Naive thymus-derived CD4-positive, alpha-beta T cell (primary cell): ENCODE measurements at regions not wholly inside any gene's neighbourhood (a gene's known extent, or its start where the extent isn't known, plus 50 kb on each side); places are given as distances from the start of the nearest gene placed in this dataset.
"Not testable (repeated sequence)": the region's sequence is repeated elsewhere in the genome, so short reads cannot be mapped to it uniquely, and the experiment has no call there.

Experiments used
- ATAC-seq: fragments of 150-1000 bp; cut with Tn5 transposase; 2 replicates; pipeline ENCODE4 v1.10.0; 2021; ENCODE audit warnings: mild to moderate bottlenecking, moderate library complexity
- CTCF ChIA-PET: fragments of 350-600 bp; sonication (Branson Sonifier 250); formaldehyde crosslinking; loops from one replicate; lab custom pipeline; 2021; ENCODE audit warnings: antibody characterized with exemption; lab: Charles Lee
- POLR2A ChIA-PET: fragments of 350-600 bp; sonication (Branson Sonifier 250); formaldehyde crosslinking; loops from one replicate; lab custom pipeline; 2021; ENCODE audit warnings: antibody characterized with exemption, inconsistent platforms; lab: Charles Lee
- DNase-seq, 9 donors: peaks; one replicate each; pipeline versions ENCODE4 v3.0.0 to v3.0.0-alpha.2; 2020 to 2022; ENCODE audit warnings: mixed read lengths in 1 of 9
- H3K27ac ChIP-seq: one replicate; pipeline ENCODE4 v1.7.0; 2013; ENCODE audit warnings: mild to moderate bottlenecking, low read depth, low read length, moderate library complexity
- H3K27me3 ChIP-seq, 2 donors: one replicate each; pipeline ENCODE4 v1.7.0; 2013; ENCODE audit warnings: low read length in 2 of 2, mild to moderate bottlenecking in 2 of 2, moderate library complexity in 2 of 2; ENCODE audit not compliant: control insufficient read depth in 2 of 2, insufficient read depth in 2 of 2
- H3K36me3 ChIP-seq, 3 experiments: 1 replicate in 2 of 3; 2 replicates in 1 of 3; pipeline ENCODE4 v1.7.0; 2013; ENCODE audit warnings: low read length in 3 of 3, mild to moderate bottlenecking in 3 of 3, moderate library complexity in 1 of 3; ENCODE audit not compliant: insufficient read depth in 3 of 3, control insufficient read depth in 2 of 3
- H3K4me1 ChIP-seq, 2 donors: one replicate each; pipeline ENCODE4 v1.7.0; 2013; ENCODE audit warnings: low read length in 2 of 2, mild to moderate bottlenecking in 2 of 2, moderate library complexity in 1 of 2; ENCODE audit not compliant: control insufficient read depth in 2 of 2, insufficient read depth in 2 of 2
- H3K4me3 ChIP-seq: 2 replicates; pipeline ENCODE4 v1.7.0; 2013; ENCODE audit warnings: mild to moderate bottlenecking, low read length
- H3K9me3 ChIP-seq, 3 experiments: 1 replicate in 2 of 3; 2 replicates in 1 of 3; pipeline ENCODE4 v1.7.0; 2013; ENCODE audit warnings: low read length in 3 of 3; ENCODE audit not compliant: control insufficient read depth in 2 of 3
- H3K27ac Mint-ChIP-seq, 9 donors: one replicate each; pipeline ENCODE4 v1.8.0; 2020 to 2022; ENCODE audit warnings: mixed read lengths in 9 of 9, mild to moderate bottlenecking in 8 of 9, moderate library complexity in 5 of 9, inconsistent platforms in 2 of 9
- H3K27me3 Mint-ChIP-seq, 5 donors: one replicate each; pipeline ENCODE4 v1.8.0; 2021 to 2022; ENCODE audit warnings: mixed read lengths in 5 of 5, mild to moderate bottlenecking in 1 of 5
- H3K36me3 Mint-ChIP-seq, 5 donors: one replicate each; pipeline ENCODE4 v1.8.0; 2020 to 2022; ENCODE audit warnings: mixed read lengths in 5 of 5, mild to moderate bottlenecking in 3 of 5, inconsistent platforms in 1 of 5
- H3K4me1 Mint-ChIP-seq, 7 donors: one replicate each; pipeline ENCODE4 v1.8.0; 2020 to 2022; ENCODE audit warnings: mixed read lengths in 7 of 7, mild to moderate bottlenecking in 3 of 7, inconsistent platforms in 1 of 7
- H3K4me3 Mint-ChIP-seq, 10 donors: one replicate each; pipeline ENCODE4 v1.8.0; 2020 to 2022; ENCODE audit warnings: mild to moderate bottlenecking in 10 of 10, mixed read lengths in 10 of 10, moderate library complexity in 6 of 10, inconsistent platforms in 2 of 10
- H3K9me3 Mint-ChIP-seq, 11 donors: one replicate each; pipeline ENCODE4 v1.8.0; 2020 to 2022; ENCODE audit warnings: mixed read lengths in 11 of 11, mild to moderate bottlenecking in 4 of 11, inconsistent platforms in 1 of 11, moderate library complexity in 1 of 11
- intact Hi-C, 2 donors: fragments of 100-400 bp; cut with micrococcal nuclease; formaldehyde crosslinking; loops; one replicate each; pipeline ENCODE4 v1.15.1; 2023

GRCh38 chr15:78708713-78709260, 67.8 kb upstream of the CHRNB4 start:
- ChIA-PET CTCF (no interaction called here), POLR2A (no interaction called here)
- intact Hi-C loops = loop anchor here (1.0 to 10.0 kb wide), 6 partner anchors 43 to 404 kb away; no protein-coding TSS in a partner anchor
- Histone ChIP-seq H3K27me3 (peaks cover 0 to 7% of the 10 kb centered on the region in 2 donors), H3K4me3 (no peak overlapping the region), H3K9me3 (no peaks in the 10 kb centered on the region), H3K36me3 (no peaks in the 10 kb centered on the region), H3K4me1 (no peaks in the 10 kb centered on the region), H3K27ac (no peak overlapping the region)
- Mint-ChIP-seq H3K27me3 (peaks cover 37 to 47% (median 42%) of the 10 kb centered on the region in 5 donors), H3K27ac (no peak overlapping the region), H3K9me3 (peaks cover 0 to 13% (median 0%) of the 10 kb centered on the region in 11 donors), H3K4me1 (peaks cover 0 to 12% (median 7%) of the 10 kb centered on the region in 7 donors), H3K36me3 (peaks cover 0 to 3% (median 0%) of the 10 kb centered on the region in 5 donors), H3K4me3 (peak overlapping the region in 2 of 10 donors; percentile 6 to 28)
- ATAC-seq (no peak), DNase-seq (no peak)

DNA sequence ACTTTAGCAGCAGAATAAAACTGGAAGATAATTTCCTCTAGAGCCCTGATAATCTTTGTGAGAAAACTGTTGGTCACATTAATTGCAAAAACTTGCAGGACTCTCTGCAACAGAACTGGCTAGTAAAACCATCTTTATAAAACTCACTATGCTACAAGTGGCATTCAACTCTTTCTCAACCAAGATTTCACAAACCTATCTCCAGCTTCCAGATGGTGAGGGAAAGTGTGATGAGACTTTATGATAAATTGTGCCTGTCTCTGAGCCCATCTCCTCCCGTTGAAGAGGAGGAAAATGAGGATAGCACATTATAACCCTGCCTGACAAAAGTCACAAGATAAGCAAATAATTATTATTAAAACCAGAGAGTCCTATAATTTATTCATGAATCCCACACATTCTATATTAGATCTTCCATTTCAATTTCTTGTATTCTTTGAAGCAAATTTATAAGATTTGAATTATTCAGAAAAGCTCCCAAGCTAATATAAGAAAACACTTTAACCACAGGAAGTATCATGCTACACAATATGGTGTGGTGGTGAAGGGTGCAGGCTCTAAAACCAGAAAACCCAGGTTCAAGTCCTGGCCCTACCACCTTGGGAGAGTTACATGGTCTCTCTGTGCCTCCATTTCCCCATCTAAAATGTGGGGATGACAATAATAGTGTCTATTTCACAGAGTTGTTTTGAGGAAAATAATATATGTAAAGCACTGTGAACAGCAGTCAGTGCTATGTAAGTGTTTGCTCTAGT, 65.6 kb upstream of the CHRNB4 start:
- Mint-ChIP-seq H3K9me3 (peaks cover 0 to 13% (median 0%) of the 10 kb centered on the region in 11 donors), H3K27me3 (peaks cover 41 to 53% (median 46%) of the 10 kb centered on the region in 5 donors)
- not testable (repeated sequence) for H3K36me3 Mint-ChIP-seq, H3K9me3 ChIP-seq, H3K4me1 ChIP-seq, H3K4me3 ChIP-seq, H3K27ac ChIP-seq, H3K36me3 ChIP-seq, H3K27ac Mint-ChIP-seq, H3K27me3 ChIP-seq, H3K4me1 Mint-ChIP-seq, DNase-seq, ATAC-seq, H3K4me3 Mint-ChIP-seq
- intact Hi-C loops = loop anchor here in 1 of 2 donors (10.0 kb wide), 1 partner anchor 402 kb away; no protein-coding TSS in a partner anchor
- CTCF ChIA-PET = interaction anchor here (0.6 to 2.8 kb wide), 2 partner anchors 67 to 75 kb away, joined by 3 to 7 read pairs; no protein-coding TSS in a partner anchor
- POLR2A ChIA-PET = interaction anchor here (0.6 to 1.0 kb wide), 2 partner anchors 21 to 265 kb away, joined by 3 read pairs; no protein-coding TSS in a partner anchor

GRCh38 chr15:78703334-78704056, 62.5 kb upstream of the CHRNB4 start:
- intact Hi-C loops = loop anchor here in 1 of 2 donors (10.0 kb wide), 1 partner anchor 399 kb away; no protein-coding TSS in a partner anchor
- H3K4me3 Mint-ChIP-seq, DNase-seq, H3K36me3 Mint-ChIP-seq, H3K36me3 ChIP-seq, H3K4me1 ChIP-seq, H3K27ac Mint-ChIP-seq, H3K27ac ChIP-seq, ATAC-seq, POLR2A ChIA-PET, H3K9me3 ChIP-seq, H3K27me3 ChIP-seq, H3K4me1 Mint-ChIP-seq, H3K4me3 ChIP-seq, CTCF ChIA-PET: not testable (repeated sequence)
- H3K27me3 Mint-ChIP-seq = peaks cover 41 to 52% (median 49%) of the 10 kb centered on the region in 5 donors
- peaks cover 0 to 13% (median 0%) of the 10 kb centered on the region in 11 donors for H3K9me3 Mint-ChIP-seq

DNA sequence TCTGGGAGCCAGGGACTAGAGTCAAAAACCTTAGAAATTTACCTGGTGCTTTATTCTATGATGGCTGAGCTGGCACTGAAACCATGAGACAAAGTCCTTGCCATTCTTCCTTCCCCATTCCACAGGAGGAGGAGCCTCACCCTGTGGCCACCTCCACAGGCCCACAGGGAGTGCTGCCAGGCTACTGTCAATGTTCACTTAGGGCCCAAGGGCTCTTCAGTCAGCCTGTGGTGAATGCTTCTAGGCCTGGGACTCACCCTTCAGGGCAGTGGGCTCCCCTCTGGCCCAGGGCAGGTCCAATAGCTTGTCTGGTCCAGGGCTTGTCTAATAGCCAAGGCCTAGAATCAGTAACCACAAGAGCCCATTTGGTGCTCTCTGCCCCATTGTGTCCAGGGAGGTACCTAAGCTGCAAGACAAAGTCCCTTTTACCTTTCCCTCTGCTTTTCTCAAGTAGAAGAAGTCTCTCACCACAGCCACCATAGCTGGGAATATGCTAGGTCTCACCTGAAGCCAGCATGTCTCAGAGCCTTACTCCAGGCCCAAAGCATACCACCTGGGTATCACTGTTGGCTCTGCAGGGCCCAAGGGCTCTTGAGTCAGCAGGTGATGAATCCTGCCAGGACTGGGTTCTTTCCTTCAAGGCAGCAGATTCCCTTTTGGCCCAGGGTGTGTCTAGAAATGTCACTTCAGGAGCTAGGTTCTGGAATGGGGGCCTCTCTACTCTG, 61.8 kb upstream of the CHRNB4 start:
- peaks cover 36 to 53% (median 44%) of the 10 kb centered on the region in 5 donors for H3K27me3 Mint-ChIP-seq
- POLR2A ChIA-PET = no interaction called here
- no peaks in the 10 kb centered on the region for H3K36me3 ChIP-seq
- H3K27ac ChIP-seq = no peak overlapping the region
- no peaks in the 10 kb centered on the region for H3K9me3 ChIP-seq
- intact Hi-C loops = loop anchor here in 1 of 2 donors (10.0 kb wide), 1 partner anchor 398 kb away; no protein-coding TSS in a partner anchor
- no peak for ATAC-seq
- H3K9me3 Mint-ChIP-seq = peaks cover 0 to 13% (median 0%) of the 10 kb centered on the region in 11 donors
- H3K36me3 Mint-ChIP-seq = peaks cover 0 to 3% (median 0%) of the 10 kb centered on the region in 5 donors
- no peak for DNase-seq
- CTCF ChIA-PET = interaction anchor here (0.7 kb wide), 1 partner anchor 11 kb away, joined by 3 read pairs; no protein-coding TSS in a partner anchor
- no peaks in the 10 kb centered on the region for H3K27me3 ChIP-seq
- H3K4me3 Mint-ChIP-seq = no peak overlapping the region
- H3K4me1 Mint-ChIP-seq = peaks cover 0 to 5% (median 0%) of the 10 kb centered on the region in 7 donors
- no peak overlapping the region for H3K27ac Mint-ChIP-seq
- H3K4me3 ChIP-seq = no peak overlapping the region
- no peaks in the 10 kb centered on the region for H3K4me1 ChIP-seq

GRCh38 chr15:78697449-78697848, 56.4 kb upstream of the CHRNB4 start:
- Mint-ChIP-seq H3K4me3 (no peak overlapping the region), H3K27me3 (peaks cover 13 to 44% (median 13%) of the 10 kb centered on the region in 5 donors), H3K36me3 (no peaks in the 10 kb centered on the region), H3K27ac (no peak overlapping the region), H3K9me3 (no peaks in the 10 kb centered on the region), H3K4me1 (peaks cover 0 to 2% (median 0%) of the 10 kb centered on the region in 7 donors)
- DNase-seq = no peak
- POLR2A ChIA-PET = no interaction called here
- Histone ChIP-seq H3K27ac (no peak overlapping the region), H3K4me1 (no peaks in the 10 kb centered on the region), H3K4me3 (no peak overlapping the region), H3K27me3 (no peaks in the 10 kb centered on the region), H3K36me3 (no peaks in the 10 kb centered on the region), H3K9me3 (no peaks in the 10 kb centered on the region)
- intact Hi-C loops = no loop called here
- no peak for ATAC-seq
- CTCF ChIA-PET = no interaction called here

- Mint-ChIP-seq H3K36me3 (no peaks in the 10 kb centered on the region), H3K4me3 (no peak overlapping the region), H3K4me1 (peaks cover 0 to 2% (median 0%) of the 10 kb centered on the region in 7 donors), H3K9me3 (no peaks in the 10 kb centered on the region), H3K27me3 (peaks cover 7 to 41% (median 9%) of the 10 kb centered on the region in 5 donors), H3K27ac (no peak overlapping the region)
- ATAC-seq = no peak
- H3K36me3 ChIP-seq = no peaks in the 10 kb centered on the region
- ChIA-PET CTCF (no interaction called here), POLR2A (no interaction called here)
- DNase-seq = no peak
- H3K27ac ChIP-seq = no peak overlapping the region
- H3K9me3 ChIP-seq = no peaks in the 10 kb centered on the region
- no peaks in the 10 kb centered on the region for H3K27me3 ChIP-seq
- H3K4me3 ChIP-seq = no peak overlapping the region
- H3K4me1 ChIP-seq = no peaks in the 10 kb centered on the region
- intact Hi-C loops = no loop called here
Observed at GRCh38 chr15:78696436-78696835, 55.4 kb upstream of the CHRNB4 start.
